Mesendoderm (in vitro differentiated cells): ENCODE measurements at regions not wholly inside any gene's neighbourhood (a gene's known extent, or its start where the extent isn't known, plus 50 kb on each side); places are given as distances from the start of the nearest gene placed in this dataset.

Source experiments
- DNase-seq: peaks from one replicate; pipeline ENCODE4 v3.0.0; 2013
- H2AK5ac ChIP-seq: 2 replicates; pipeline ENCODE4 v1.6.1; 2013; ENCODE audit warnings: low read length, inconsistent platforms
- H2BK120ac ChIP-seq: 2 replicates; pipeline ENCODE4 v1.6.1; 2013; ENCODE audit warnings: low read depth, mild to moderate bottlenecking, low read length, moderate library complexity, mixed read lengths
- H2BK15ac ChIP-seq: replicated peaks from 2 replicates; pipeline ENCODE4 v1.6.1; 2013; ENCODE audit warnings: low read depth, mild to moderate bottlenecking, moderate library complexity
- H2BK5ac ChIP-seq: 2 replicates; pipeline ENCODE4 v1.6.1; 2013; ENCODE audit warnings: low read length, inconsistent platforms
- H3K18ac ChIP-seq: 2 replicates; pipeline ENCODE4 v1.6.1; 2013; ENCODE audit warnings: mild to moderate bottlenecking, low read length, mixed read lengths
- H3K23ac ChIP-seq: one replicate; pipeline ENCODE4 v1.6.1; 2013; ENCODE audit warnings: low read length
- H3K27ac ChIP-seq: 2 replicates; pipeline ENCODE4 v1.5.1; 2013; ENCODE audit warnings: low read depth, mild to moderate bottlenecking, inconsistent platforms, low read length, moderate library complexity
- H3K27me3 ChIP-seq: 2 replicates; pipeline ENCODE4 v1.6.1; 2013; ENCODE audit warnings: low read length, control low read depth, mild to moderate bottlenecking, inconsistent platforms; ENCODE audit not compliant: insufficient read depth, poor library complexity
- H3K36me3 ChIP-seq: 2 replicates; pipeline ENCODE4 v1.6.1; 2013; ENCODE audit warnings: low read length, inconsistent platforms; ENCODE audit not compliant: control insufficient read depth, insufficient read depth
- H3K4ac ChIP-seq: one replicate; pipeline ENCODE4 v1.6.1; 2013; ENCODE audit warnings: low read depth, mild to moderate bottlenecking, low read length, moderate library complexity
- H3K4me1 ChIP-seq: 2 replicates; pipeline ENCODE4 v1.6.1; 2013; ENCODE audit warnings: low read depth, low read length, inconsistent platforms; ENCODE audit not compliant: control insufficient read depth
- H3K4me2 ChIP-seq: 2 replicates; pipeline ENCODE4 v1.6.1; 2013; ENCODE audit warnings: low read length
- H3K4me3 ChIP-seq: 2 replicates; pipeline ENCODE4 v1.5.1; 2013; ENCODE audit warnings: mild to moderate bottlenecking, low read length
- H3K56ac ChIP-seq: one replicate; pipeline ENCODE4 v1.6.1; 2013; ENCODE audit warnings: low read length
- H3K79me1 ChIP-seq: 2 replicates; pipeline ENCODE4 v1.6.1; 2013; ENCODE audit warnings: low read length, inconsistent platforms
- H3K79me2 ChIP-seq: 2 replicates; pipeline ENCODE4 v1.6.1; 2013; ENCODE audit warnings: mild to moderate bottlenecking, low read length; ENCODE audit not compliant: control insufficient read depth, insufficient read depth
- H3K9ac ChIP-seq: 2 replicates; pipeline ENCODE4 v1.6.1; 2013; ENCODE audit warnings: low read length, inconsistent platforms
- H4K5ac ChIP-seq: one replicate; pipeline ENCODE4 v1.6.1; 2013; ENCODE audit warnings: low read length
- H4K8ac ChIP-seq: one replicate; pipeline ENCODE4 v1.6.1; 2013; ENCODE audit warnings: low read depth, mild to moderate bottlenecking, control low read depth, low read length, moderate library complexity
- WGBS: extraction: QIAGEN DNeasy Blood & Tissue Kit; methylation state at CpG from one replicate; pipeline ENCODE4 v1.1.7; 2013; ENCODE audit warnings: low lambda C conversion rate, missing lambda C conversion rate; ENCODE audit not compliant: insufficient coverage; ENCODE audit errors: extremely low coverage; 5-methylcytosine and 5-hydroxymethylcytosine counted together

- Histone ChIP-seq H3K4me2 (no peak overlapping the region), H3K36me3 (no peaks in the 10 kb centered on the region), H3K27me3 (no peaks in the 10 kb centered on the region), H3K23ac (no peak overlapping the region), H3K4ac (no peak overlapping the region), H2BK15ac (no peak overlapping the region), H3K18ac (no peak overlapping the region), H3K79me2 (no peaks in the 10 kb centered on the region), H3K79me1 (no peaks in the 10 kb centered on the region), H4K5ac (no peak overlapping the region), H2BK5ac (no peak overlapping the region), H4K8ac (no peak overlapping the region), H3K56ac (no peak overlapping the region), H2BK120ac (no peak overlapping the region), H2AK5ac (no peak overlapping the region), H3K27ac (no peak overlapping the region), H3K4me1 (no peaks in the 10 kb centered on the region), H3K4me3 (no peak overlapping the region), H3K9ac (no peak overlapping the region)
- DNase-seq: no peak
- WGBS: no CpG with 5 or more reads among the region's 3 CpGs
Measured at GRCh38 chrY:19059733-19060132, 286.2 kb upstream of the HSFY2 start.

- no peak overlapping the region for H3K56ac ChIP-seq
- no peak overlapping the region for H2BK5ac ChIP-seq
- H3K23ac ChIP-seq: no peak overlapping the region
- H4K8ac ChIP-seq: no peak overlapping the region
- H4K5ac ChIP-seq: no peak overlapping the region
- H3K27ac ChIP-seq: no peak overlapping the region
- H3K36me3 ChIP-seq: no peaks in the 10 kb centered on the region
- H2BK120ac ChIP-seq: no peak overlapping the region
- no peak for DNase-seq
- H2AK5ac ChIP-seq: no peak overlapping the region
- H3K79me1 ChIP-seq: no peaks in the 10 kb centered on the region
- no peak overlapping the region for H3K4me3 ChIP-seq
- WGBS: no CpG with 5 or more reads among the region's 4 CpGs
- H3K79me2 ChIP-seq: no peaks in the 10 kb centered on the region
- H3K4me1 ChIP-seq: no peaks in the 10 kb centered on the region
- no peak overlapping the region for H3K4ac ChIP-seq
- no peak overlapping the region for H3K9ac ChIP-seq
- H3K4me2 ChIP-seq: no peak overlapping the region
- no peak overlapping the region for H3K18ac ChIP-seq
- no peaks in the 10 kb centered on the region for H3K27me3 ChIP-seq
- H2BK15ac ChIP-seq: no peak overlapping the region
Measured at GRCh38 chrY:19058831-19059370, 285.4 kb upstream of the HSFY2 start.

- Histone ChIP-seq H3K4me1 (no peaks in the 10 kb centered on the region), H3K36me3 (no peaks in the 10 kb centered on the region), H4K8ac (no peak overlapping the region), H2AK5ac (no peak overlapping the region), H3K27ac (no peak overlapping the region), H3K27me3 (no peaks in the 10 kb centered on the region), H3K79me1 (no peaks in the 10 kb centered on the region), H3K79me2 (no peaks in the 10 kb centered on the region), H3K18ac (no peak overlapping the region), H3K4me2 (no peak overlapping the region), H4K5ac (no peak overlapping the region), H3K9ac (no peak overlapping the region), H3K23ac (no peak overlapping the region), H3K4me3 (no peak overlapping the region), H2BK15ac (no peak overlapping the region), H3K56ac (no peak overlapping the region), H2BK120ac (no peak overlapping the region), H3K4ac (no peak overlapping the region), H2BK5ac (no peak overlapping the region)
- DNase-seq: no peak
- WGBS: no CpG with 5 or more reads among the region's 1 CpG
Measured at GRCh38 chrY:19056138-19056469, 282.6 kb upstream of the HSFY2 start.

- Histone ChIP-seq H2BK120ac (no peak overlapping the region), H2BK15ac (no peak overlapping the region), H3K56ac (no peak overlapping the region), H3K27me3 (no peaks in the 10 kb centered on the region), H3K4me3 (no peak overlapping the region), H4K8ac (no peak overlapping the region), H2AK5ac (no peak overlapping the region), H3K4me2 (no peak overlapping the region), H3K4ac (no peak overlapping the region), H3K4me1 (no peaks in the 10 kb centered on the region), H3K9ac (no peak overlapping the region), H4K5ac (no peak overlapping the region), H3K36me3 (no peaks in the 10 kb centered on the region), H3K23ac (no peak overlapping the region), H3K27ac (no peak overlapping the region), H2BK5ac (no peak overlapping the region), H3K79me1 (no peaks in the 10 kb centered on the region), H3K18ac (no peak overlapping the region), H3K79me2 (no peaks in the 10 kb centered on the region)
- WGBS: no CpG with 5 or more reads among the region's 5 CpGs
- no peak for DNase-seq
Measured at GRCh38 chrY:19055232-19056137, 281.9 kb upstream of the HSFY2 start.

GRCh38 chrY:19053806-19054205 lies 280.3 kb upstream of the HSFY2 start:
- no peak overlapping the region for H2BK5ac ChIP-seq
- no peak overlapping the region for H2BK15ac ChIP-seq
- no peak overlapping the region for H3K56ac ChIP-seq
- no peaks in the 10 kb centered on the region for H3K36me3 ChIP-seq
- H3K4ac ChIP-seq: no peak overlapping the region
- no peak overlapping the region for H4K5ac ChIP-seq
- no peak overlapping the region for H3K18ac ChIP-seq
- no peak overlapping the region for H2BK120ac ChIP-seq
- H3K27me3 ChIP-seq: no peaks in the 10 kb centered on the region
- DNase-seq: no peak
- no peaks in the 10 kb centered on the region for H3K79me1 ChIP-seq
- H3K4me1 ChIP-seq: no peaks in the 10 kb centered on the region
- no peak overlapping the region for H3K4me3 ChIP-seq
- WGBS: no CpG with 5 or more reads among the region's 5 CpGs
- H4K8ac ChIP-seq: no peak overlapping the region
- no peak overlapping the region for H3K4me2 ChIP-seq
- no peak overlapping the region for H3K23ac ChIP-seq
- no peak overlapping the region for H3K9ac ChIP-seq
- H3K27ac ChIP-seq: no peak overlapping the region
- H3K79me2 ChIP-seq: no peaks in the 10 kb centered on the region
- no peak overlapping the region for H2AK5ac ChIP-seq
